Osteocyte (in vitro differentiated cells): ENCODE measurements at regions not wholly inside any gene's neighbourhood (a gene's known extent, or its start where the extent isn't known, plus 50 kb on each side); places are given as distances from the start of the nearest gene placed in this dataset.

ENCODE experiments used
- DNase-seq: peaks from one replicate; pipeline ENCODE4 v3.0.0; 2021; ENCODE audit warnings: mixed read lengths; ENCODE audit not compliant: unreplicated experiment; ENCODE audit errors: extremely low spot score
- H3K27ac Mint-ChIP-seq: one replicate; pipeline ENCODE4 v1.8.0; 2021; ENCODE audit warnings: mild to moderate bottlenecking, mixed read lengths; ENCODE audit not compliant: unreplicated experiment
- H3K27me3 Mint-ChIP-seq: one replicate; pipeline ENCODE4 v1.8.0; 2021; ENCODE audit warnings: mixed read lengths; ENCODE audit not compliant: unreplicated experiment
- H3K36me3 Mint-ChIP-seq: one replicate; pipeline ENCODE4 v1.8.0; 2021; ENCODE audit warnings: mixed read lengths; ENCODE audit not compliant: unreplicated experiment
- H3K4me1 Mint-ChIP-seq: one replicate; pipeline ENCODE4 v1.8.0; 2021; ENCODE audit warnings: mixed read lengths; ENCODE audit not compliant: unreplicated experiment
- H3K4me3 Mint-ChIP-seq: one replicate; pipeline ENCODE4 v1.8.0; 2021; ENCODE audit warnings: mild to moderate bottlenecking, moderate library complexity, mixed read lengths; ENCODE audit not compliant: unreplicated experiment
- H3K9me3 Mint-ChIP-seq: one replicate; pipeline ENCODE4 v1.8.0; 2021; ENCODE audit warnings: mixed read lengths; ENCODE audit not compliant: unreplicated experiment
- TF ChIP-seq, protein P1 (sequence below): fragments of 200-600 bp; sonication (generic); IDR thresholded peaks from 2 replicates; pipeline ENCODE4 v1.5.0; 2021; ENCODE audit warnings: antibody characterized with exemption, mild to moderate bottlenecking, moderate library complexity

DNA sequence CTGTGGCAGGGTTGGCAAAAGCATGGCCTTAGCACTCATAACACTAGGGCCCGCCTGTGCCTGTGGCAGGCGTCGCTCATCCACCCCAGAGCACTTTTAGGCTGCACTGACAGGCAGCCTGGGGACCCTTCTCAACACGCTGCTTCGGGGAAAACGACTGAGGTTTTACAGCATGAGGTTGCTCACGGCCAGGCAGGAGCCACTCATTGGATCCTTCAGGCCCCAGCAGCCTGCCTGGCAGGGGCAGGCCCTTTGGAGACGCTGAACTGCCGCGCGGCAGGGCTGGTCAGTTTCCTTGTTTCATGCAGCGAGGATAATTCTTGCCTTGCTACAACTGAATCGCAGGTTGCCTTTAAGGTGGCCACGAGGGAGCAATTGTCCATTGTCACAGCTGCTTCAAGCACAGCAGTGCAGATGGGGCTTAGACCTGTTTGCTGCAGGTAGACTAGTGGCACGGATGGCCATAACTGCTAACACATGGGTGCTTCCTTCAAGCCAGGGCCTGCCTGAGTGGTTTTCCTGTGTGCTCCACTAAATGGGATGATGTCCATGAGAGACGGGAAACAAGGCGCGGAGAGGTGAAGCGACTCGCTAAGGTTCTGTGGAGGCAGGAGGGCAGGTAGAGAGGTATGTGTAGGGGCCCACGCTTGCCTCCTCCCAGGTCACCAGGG, 49.9 kb upstream of the HS6ST1 start:
- Mint-ChIP-seq H3K4me3 (no peak overlapping the region), H3K27ac (peak overlapping the region; percentile 81), H3K27me3 (no peaks in the 10 kb centered on the region), H3K36me3 (no peaks in the 10 kb centered on the region), H3K9me3 (no peaks in the 10 kb centered on the region), H3K4me1 (peaks cover 77% of the 10 kb centered on the region)
- no peak for DNase-seq
- TF ChIP-seq, protein P1, sequence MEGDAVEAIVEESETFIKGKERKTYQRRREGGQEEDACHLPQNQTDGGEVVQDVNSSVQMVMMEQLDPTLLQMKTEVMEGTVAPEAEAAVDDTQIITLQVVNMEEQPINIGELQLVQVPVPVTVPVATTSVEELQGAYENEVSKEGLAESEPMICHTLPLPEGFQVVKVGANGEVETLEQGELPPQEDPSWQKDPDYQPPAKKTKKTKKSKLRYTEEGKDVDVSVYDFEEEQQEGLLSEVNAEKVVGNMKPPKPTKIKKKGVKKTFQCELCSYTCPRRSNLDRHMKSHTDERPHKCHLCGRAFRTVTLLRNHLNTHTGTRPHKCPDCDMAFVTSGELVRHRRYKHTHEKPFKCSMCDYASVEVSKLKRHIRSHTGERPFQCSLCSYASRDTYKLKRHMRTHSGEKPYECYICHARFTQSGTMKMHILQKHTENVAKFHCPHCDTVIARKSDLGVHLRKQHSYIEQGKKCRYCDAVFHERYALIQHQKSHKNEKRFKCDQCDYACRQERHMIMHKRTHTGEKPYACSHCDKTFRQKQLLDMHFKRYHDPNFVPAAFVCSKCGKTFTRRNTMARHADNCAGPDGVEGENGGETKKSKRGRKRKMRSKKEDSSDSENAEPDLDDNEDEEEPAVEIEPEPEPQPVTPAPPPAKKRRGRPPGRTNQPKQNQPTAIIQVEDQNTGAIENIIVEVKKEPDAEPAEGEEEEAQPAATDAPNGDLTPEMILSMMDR = no peak

- H3K27me3 Mint-ChIP-seq = no peaks in the 10 kb centered on the region
- H3K4me1 Mint-ChIP-seq = peaks cover 77% of the 10 kb centered on the region
- H3K36me3 Mint-ChIP-seq = no peaks in the 10 kb centered on the region
- peak overlapping the region; percentile 81 for H3K27ac Mint-ChIP-seq
- no peak for DNase-seq
- TF ChIP-seq, protein P1 = no peak
- no peaks in the 10 kb centered on the region for H3K9me3 Mint-ChIP-seq
- peak overlapping the region; percentile 14 for H3K4me3 Mint-ChIP-seq
Observed at GRCh38 chr2:128369108-128369555, 50.5 kb upstream of the HS6ST1 start.

GRCh38 chr2:128369602-128370467, 51.2 kb upstream of the HS6ST1 start:
- DNase-seq = no peak
- H3K27ac Mint-ChIP-seq = peak overlapping the region; percentile 81
- peaks cover 74% of the 10 kb centered on the region for H3K4me1 Mint-ChIP-seq
- H3K27me3 Mint-ChIP-seq = no peaks in the 10 kb centered on the region
- H3K4me3 Mint-ChIP-seq = no peak overlapping the region
- no peaks in the 10 kb centered on the region for H3K36me3 Mint-ChIP-seq
- TF ChIP-seq, protein P1 = no peak
- H3K9me3 Mint-ChIP-seq = no peaks in the 10 kb centered on the region

GRCh38 chr2:128370468-128371247, 52.0 kb upstream of the HS6ST1 start:
- no peaks in the 10 kb centered on the region for H3K36me3 Mint-ChIP-seq
- H3K27me3 Mint-ChIP-seq = no peaks in the 10 kb centered on the region
- peak overlapping the region; percentile 81 for H3K27ac Mint-ChIP-seq
- H3K9me3 Mint-ChIP-seq = no peaks in the 10 kb centered on the region
- TF ChIP-seq, protein P1 = no peak
- DNase-seq = no peak
- peaks cover 73% of the 10 kb centered on the region for H3K4me1 Mint-ChIP-seq
- H3K4me3 Mint-ChIP-seq = no peak overlapping the region
